HepG2 (cell line): ENCODE measurements at regions not wholly inside any gene's neighbourhood (a gene's known extent, or its start where the extent isn't known, plus 50 kb on each side); places are given as distances from the start of the nearest gene placed in this dataset.

ENCODE experiments used
- ATAC-seq: fragments of 200-7000 bp; cut with Tn5 transposase; 3 replicates; pipeline ENCODE4 v1.9.1; 2020; ENCODE audit warnings: mild to moderate bottlenecking, moderate library complexity
- BruUV-seq: library from RNA; stranded (reverse); fragments of 400-500 nt; replicated peaks from 2 replicates; lab custom pipeline; 2021; lab: Mats Ljungman, UMichigan
- CTCF ChIA-PET: fragments of 300-600 bp; formaldehyde crosslinking; extraction: SDS; loops from one replicate; lab custom pipeline; 2021; ENCODE audit warnings: low total read pairs, inconsistent platforms, low intra/inter-chr PET ratio; lab: Yijun Ruan, JAX
- POLR2A ChIA-PET: fragments of 350-600 bp; sonication (Branson Sonifier 250); formaldehyde crosslinking; loops from one replicate; lab custom pipeline; 2020; ENCODE audit warnings: antibody characterized with exemption, inconsistent platforms; lab: Yijun Ruan, JAX
- DNase-seq: peaks from one replicate; pipeline ENCODE4 v3.0.0-alpha.2; 2015; ENCODE audit warnings: low spot score
- FAIRE-seq: peaks from 3 replicates; lab custom pipeline; 2011; peaks lifted over from hg19 to GRCh38; lab: Jason Lieb, UNC
- H2AFZ ChIP-seq: one replicate; pipeline ENCODE4 v1.6.1; 2011; ENCODE audit warnings: low read length, inconsistent platforms
- H3K27ac ChIP-seq: fragments of 300-600 bp; 3 replicates; pipeline ENCODE4 v1.8.0; 2011; ENCODE audit warnings: mixed run types, mild to moderate bottlenecking, mixed read lengths, low read length, inconsistent platforms; ENCODE audit not compliant: insufficient read depth; ENCODE audit errors: extremely low read length
- H3K27me3 ChIP-seq, 2 experiments: fragments of 200-600 bp in 1 of 2; 2 replicates in 1 of 2; 3 replicates in 1 of 2; pipeline versions ENCODE4 v1.6.0 to v1.8.0; 2011; ENCODE audit warnings: low read length in 2 of 2, mild to moderate bottlenecking in 2 of 2, moderate library complexity in 2 of 2, inconsistent platforms in 1 of 2; ENCODE audit not compliant: insufficient read depth in 2 of 2, control insufficient read depth in 1 of 2
- H3K36me3 ChIP-seq, 2 experiments: fragments of 200-600 bp in 1 of 2; replicated peaks in 1 of 2; 2 replicates in 1 of 2; 3 replicates in 1 of 2; pipeline versions ENCODE4 v1.5.1 to v1.8.0; 2011; ENCODE audit warnings: low read length in 2 of 2, inconsistent platforms in 1 of 2; ENCODE audit not compliant: insufficient read depth in 2 of 2, control insufficient read depth in 1 of 2
- H3K4me1 ChIP-seq: 2 replicates; pipeline ENCODE4 v1.5.1; 2012; ENCODE audit warnings: low read length, inconsistent platforms; ENCODE audit not compliant: insufficient read depth
- H3K4me2 ChIP-seq: 2 replicates; pipeline ENCODE4 v1.6.0; 2011; ENCODE audit warnings: low read depth, low read length, inconsistent platforms
- H3K4me3 ChIP-seq, 3 experiments: fragments of 200-600 bp in 1 of 3; sonication (generic), shearing (Covaris generic) in 1 of 3; replicated peaks in 1 of 3; 2 replicates each; pipeline ENCODE4 v1.5.1; 2011 to 2016; ENCODE audit warnings: low read length in 3 of 3, inconsistent platforms in 2 of 3, low read depth in 2 of 3, mild to moderate bottlenecking in 2 of 3, control low read depth in 1 of 3, mixed read lengths in 1 of 3; ENCODE audit not compliant: insufficient read depth in 1 of 3
- H3K79me2 ChIP-seq: one replicate; pipeline ENCODE4 v1.6.1; 2011; ENCODE audit warnings: low read length, inconsistent platforms; ENCODE audit not compliant: insufficient read depth
- H3K9ac ChIP-seq: 2 replicates; pipeline ENCODE4 v1.6.0; 2011; ENCODE audit warnings: mild to moderate bottlenecking, low read depth, low read length, inconsistent platforms; ENCODE audit not compliant: insufficient read depth
- H3K9me3 ChIP-seq: 2 replicates; pipeline ENCODE4 v1.5.1; 2012; ENCODE audit warnings: mild to moderate bottlenecking, low read length
- H4K20me1 ChIP-seq: 2 replicates; pipeline ENCODE4 v1.6.0; 2011; ENCODE audit warnings: inconsistent platforms, mild to moderate bottlenecking, low read length, moderate library complexity; ENCODE audit not compliant: insufficient read depth
- KAT8 ChIP-seq: IDR thresholded peaks from 2 replicates; pipeline ENCODE4 v1.6.1; 2016; ENCODE audit warnings: missing genetic modification reagents, missing compliant biosample characterization
- ZNF225 ChIP-seq: sonication (generic); formaldehyde crosslinking; IDR thresholded peaks from 2 replicates; pipeline ENCODE4 v1.4.0; 2020; ENCODE audit warnings: mild to moderate bottlenecking, missing genetic modification reagents
- WGBS: methylation state at CpG from one replicate; pipeline ENCODE4 v1.1.6; 2017; ENCODE audit warnings: low lambda C conversion rate; 5-methylcytosine and 5-hydroxymethylcytosine counted together
- in situ Hi-C: cut with HindIII; loops from 2 replicates; pipeline ENCODE4 v1.10.0; 2017; ENCODE audit warnings: low pct_unique_long_range_greater_than_20kb; ENCODE audit not compliant: extremely low pct_ligation_motif_present
- intact Hi-C: fragments of 100-400 bp; cut with micrococcal nuclease; formaldehyde crosslinking; loops from one replicate; pipeline ENCODE4 v1.10.0; 2022; ENCODE audit not compliant: unreplicated experiment
- TF ChIP-seq, protein P1 (sequence below), 2 experiments: fragments of 450-650 bp in 1 of 2; sonication (generic) in 1 of 2; formaldehyde crosslinking in 1 of 2; IDR thresholded peaks; 2 replicates each; pipeline versions ENCODE4 v1.6.1 to v1.8.0; 2016 to 2022; ENCODE audit warnings: antibody characterized with exemption in 1 of 2, mild to moderate bottlenecking in 1 of 2, missing genetic modification reagents in 1 of 2

DNA sequence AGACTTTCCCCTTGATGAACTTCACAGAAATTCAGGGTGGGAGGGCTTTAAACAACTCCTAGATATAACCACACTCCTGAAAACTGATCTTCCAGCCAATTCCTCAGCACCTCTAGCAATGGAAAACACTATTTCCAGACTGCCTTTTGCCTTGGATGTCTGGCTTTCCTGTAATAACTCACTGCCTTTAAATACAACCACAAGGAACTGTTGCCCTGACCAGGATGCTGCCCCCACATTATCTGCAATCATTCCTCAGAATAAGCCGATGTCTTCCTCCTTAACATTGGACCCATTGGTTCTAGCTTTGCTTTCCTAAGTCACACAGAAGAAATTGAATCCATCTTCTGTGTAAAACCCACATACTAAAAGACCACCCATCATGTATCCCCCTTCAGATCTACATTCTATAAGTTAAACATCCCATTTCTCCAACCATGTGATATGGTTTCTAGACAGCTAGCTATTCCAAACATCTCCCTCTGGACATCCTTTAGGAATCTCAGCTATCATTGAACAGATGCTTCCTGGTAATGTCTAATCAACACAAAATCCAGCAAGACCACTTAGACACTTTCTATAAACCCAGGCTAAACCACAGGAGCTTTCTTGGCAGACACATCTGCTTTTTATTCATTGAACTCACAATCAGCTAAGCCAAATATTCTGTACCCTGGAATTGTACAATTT lies 95.9 kb upstream of the KCNQ5 start:
- no peaks in the 10 kb centered on the region for H3K4me1 ChIP-seq
- ATAC-seq (no peak), DNase-seq (no peak), FAIRE-seq (no peak)
- CTCF ChIA-PET: no interaction called here
- no peak overlapping the region for H3K4me3 ChIP-seq
- no peaks in the 10 kb centered on the region for H3K36me3 ChIP-seq
- intact Hi-C loops (no loop called here), in situ Hi-C loops (no loop called here)
- H3K4me2 ChIP-seq: no peak overlapping the region
- no peak overlapping the region for H3K9ac ChIP-seq
- H2AFZ ChIP-seq: no peak overlapping the region
- no peaks in the 10 kb centered on the region for H4K20me1 ChIP-seq
- POLR2A ChIA-PET: no interaction called here
- H3K27ac ChIP-seq: no peak overlapping the region
- no TSS peak for BruUV-seq
- no peaks in the 10 kb centered on the region for H3K9me3 ChIP-seq
- H3K79me2 ChIP-seq: no peaks in the 10 kb centered on the region
- no peak for TF ChIP-seq KAT8 (CRISPR knock-in tag)
- TF ChIP-seq, protein P1, sequence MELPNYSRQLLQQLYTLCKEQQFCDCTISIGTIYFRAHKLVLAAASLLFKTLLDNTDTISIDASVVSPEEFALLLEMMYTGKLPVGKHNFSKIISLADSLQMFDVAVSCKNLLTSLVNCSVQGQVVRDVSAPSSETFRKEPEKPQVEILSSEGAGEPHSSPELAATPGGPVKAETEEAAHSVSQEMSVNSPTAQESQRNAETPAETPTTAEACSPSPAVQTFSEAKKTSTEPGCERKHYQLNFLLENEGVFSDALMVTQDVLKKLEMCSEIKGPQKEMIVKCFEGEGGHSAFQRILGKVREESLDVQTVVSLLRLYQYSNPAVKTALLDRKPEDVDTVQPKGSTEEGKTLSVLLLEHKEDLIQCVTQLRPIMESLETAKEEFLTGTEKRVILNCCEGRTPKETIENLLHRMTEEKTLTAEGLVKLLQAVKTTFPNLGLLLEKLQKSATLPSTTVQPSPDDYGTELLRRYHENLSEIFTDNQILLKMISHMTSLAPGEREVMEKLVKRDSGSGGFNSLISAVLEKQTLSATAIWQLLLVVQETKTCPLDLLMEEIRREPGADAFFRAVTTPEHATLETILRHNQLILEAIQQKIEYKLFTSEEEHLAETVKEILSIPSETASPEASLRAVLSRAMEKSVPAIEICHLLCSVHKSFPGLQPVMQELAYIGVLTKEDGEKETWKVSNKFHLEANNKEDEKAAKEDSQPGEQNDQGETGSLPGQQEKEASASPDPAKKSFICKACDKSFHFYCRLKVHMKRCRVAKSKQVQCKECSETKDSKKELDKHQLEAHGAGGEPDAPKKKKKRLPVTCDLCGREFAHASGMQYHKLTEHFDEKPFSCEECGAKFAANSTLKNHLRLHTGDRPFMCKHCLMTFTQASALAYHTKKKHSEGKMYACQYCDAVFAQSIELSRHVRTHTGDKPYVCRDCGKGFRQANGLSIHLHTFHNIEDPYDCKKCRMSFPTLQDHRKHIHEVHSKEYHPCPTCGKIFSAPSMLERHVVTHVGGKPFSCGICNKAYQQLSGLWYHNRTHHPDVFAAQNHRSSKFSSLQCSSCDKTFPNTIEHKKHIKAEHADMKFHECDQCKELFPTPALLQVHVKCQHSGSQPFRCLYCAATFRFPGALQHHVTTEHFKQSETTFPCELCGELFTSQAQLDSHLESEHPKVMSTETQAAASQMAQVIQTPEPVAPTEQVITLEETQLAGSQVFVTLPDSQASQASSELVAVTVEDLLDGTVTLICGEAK (IDR thresholded peaks at IDR 0.05): no peak
- TF ChIP-seq, protein P1 (CRISPR knock-in tag; IDR thresholded peaks at IDR 0.05): no peak
- TF ChIP-seq ZNF225 (CRISPR knock-in tag): no peak
- H3K27me3 ChIP-seq: no peaks in the 10 kb centered on the region; a peak in 1 of 5 replicates
- WGBS: 0% methylated on average over 1 of the region's 1 CpG
